GM21390 (cell line): ENCODE measurements at regions not wholly inside any gene's neighbourhood (a gene's known extent, or its start where the extent isn't known, plus 50 kb on each side); places are given as distances from the start of the nearest gene placed in this dataset.
"Not testable (repeated sequence)": the region's sequence is repeated elsewhere in the genome, so short reads cannot be mapped to it uniquely, and the experiment has no call there.

Experiments
- ATAC-seq: cut with Tn5 transposase; IDR thresholded peaks from one replicate; pipeline ENCODE4 v1.9.1; 2021; ENCODE audit not compliant: unreplicated experiment

DNA sequence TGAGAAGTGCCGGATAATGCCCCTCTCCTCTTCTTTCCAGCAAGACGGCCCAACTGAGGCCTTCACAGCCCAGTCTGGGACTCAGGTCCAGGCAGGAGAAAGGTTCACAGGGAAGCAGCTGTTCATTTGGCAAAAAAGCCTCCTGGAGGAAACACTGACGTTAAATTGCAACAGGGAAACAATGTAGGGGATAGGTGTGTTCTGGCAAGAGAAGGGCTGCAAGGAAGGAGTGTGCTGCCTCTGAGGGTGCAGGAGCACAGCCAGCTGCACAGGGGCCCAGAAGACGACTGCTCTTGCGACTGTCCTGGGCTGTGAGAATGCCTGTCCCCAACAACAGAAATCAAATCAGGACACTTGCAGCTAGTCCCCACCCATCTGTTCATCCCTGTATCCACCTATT lies 70.6 kb upstream of the PMEPA1 start:
- ATAC-seq: no peak

DNA sequence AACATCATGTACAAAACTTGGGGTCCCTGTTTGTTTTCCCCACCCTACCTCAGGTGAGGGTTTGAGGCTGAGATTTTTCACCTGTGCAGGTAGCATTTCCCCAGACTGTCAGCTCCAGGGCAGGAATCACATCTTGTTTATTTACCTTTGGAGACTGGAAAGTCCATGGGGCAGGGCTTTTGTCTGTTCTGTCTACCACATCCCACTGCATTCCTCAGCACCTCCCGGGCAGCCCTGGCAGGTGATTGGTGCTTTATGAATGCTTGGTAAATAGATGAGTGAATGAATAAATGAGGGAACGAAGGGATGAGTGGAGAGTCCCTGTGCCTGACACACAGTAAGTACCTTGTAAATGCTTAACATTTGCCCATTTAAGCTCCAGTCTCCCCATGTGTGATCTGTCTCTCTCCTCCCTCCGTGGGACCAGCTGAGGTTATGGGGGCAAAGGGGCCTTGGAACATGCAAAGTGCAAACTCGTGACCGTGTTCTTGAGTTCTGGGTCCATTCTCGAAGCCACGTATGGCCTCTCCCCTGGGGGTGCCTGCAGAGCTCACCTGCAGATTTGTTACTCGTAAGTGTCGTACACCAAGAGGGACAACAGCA lies 69.7 kb upstream of the PMEPA1 start:
- ATAC-seq: no peak

DNA sequence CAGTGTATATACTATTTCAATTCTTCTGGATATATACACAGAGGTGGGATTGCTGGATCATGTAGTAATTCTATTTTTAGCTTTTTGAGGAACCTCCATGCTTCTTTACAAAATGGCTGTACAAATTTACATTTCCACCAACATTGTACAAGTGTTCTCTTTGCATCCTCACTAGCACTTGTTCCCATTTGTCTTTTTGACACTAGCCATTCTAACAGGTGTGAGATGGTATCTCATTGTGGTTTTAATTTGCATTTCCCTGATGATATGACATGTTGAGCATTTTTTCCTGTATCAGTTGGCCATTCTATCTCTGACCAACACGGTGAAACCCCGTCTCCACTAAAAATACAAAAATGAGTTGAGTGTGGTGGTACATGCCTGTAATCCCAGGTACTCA lies 68.1 kb upstream of the PMEPA1 start:
- ATAC-seq: no peak

DNA sequence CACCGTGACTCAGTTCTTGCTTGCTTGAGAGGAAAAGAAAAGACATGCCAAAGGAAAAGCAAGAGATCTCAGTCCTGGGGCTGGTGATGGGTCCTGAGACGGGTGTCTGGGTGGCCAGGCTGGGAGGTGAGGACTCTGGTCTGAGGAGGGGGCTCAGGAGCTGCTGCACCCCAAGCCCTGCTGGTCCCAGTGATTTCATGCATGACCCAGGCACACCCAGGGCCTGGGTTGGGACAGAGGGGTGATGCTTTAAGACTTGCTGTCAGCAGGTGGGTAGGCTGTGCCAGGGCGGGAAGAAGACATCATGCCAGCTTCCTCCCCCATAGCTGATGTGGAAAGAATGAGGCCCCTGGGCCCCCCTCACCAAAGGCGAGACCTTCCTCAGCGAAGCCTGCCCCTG lies 65.1 kb upstream of the PMEPA1 start:
- ATAC-seq: no peak

DNA sequence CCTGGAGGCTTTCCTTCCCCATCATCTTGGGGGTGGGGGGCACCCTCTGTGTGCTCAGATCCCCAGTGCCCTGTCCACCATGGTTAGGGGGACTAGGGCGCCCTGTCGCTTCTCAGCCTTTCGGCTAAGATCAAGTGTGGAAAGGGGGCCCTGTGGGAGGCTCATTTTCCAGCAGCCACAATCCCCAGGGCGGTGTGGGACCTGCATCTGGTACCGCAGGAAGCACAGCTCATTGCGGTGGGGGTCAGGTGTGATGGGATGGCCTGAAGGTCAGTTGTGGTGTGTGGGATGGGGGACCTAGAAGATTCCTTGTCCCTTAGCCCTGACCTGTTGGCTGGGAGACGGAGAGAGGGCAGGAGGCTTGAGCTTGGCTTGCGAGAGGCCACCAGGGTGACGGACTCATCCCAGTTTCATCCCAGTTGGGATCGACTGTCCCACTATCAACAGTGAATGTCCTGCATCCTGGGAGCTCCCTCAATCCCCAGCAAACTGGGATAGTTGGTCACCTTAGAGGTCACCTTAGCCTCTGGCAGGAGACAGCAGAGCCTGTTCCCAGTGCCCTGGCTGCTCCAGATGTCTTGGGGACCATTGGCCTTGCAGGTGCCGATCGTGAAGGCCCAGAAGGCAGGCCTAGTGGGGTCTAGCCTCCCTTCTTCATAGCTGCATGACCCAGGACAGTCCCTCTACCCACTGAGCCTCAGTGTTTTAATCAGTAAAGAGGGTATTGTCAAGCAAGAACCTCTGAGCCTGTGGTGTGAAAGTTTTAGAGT lies 64.5 kb upstream of the PMEPA1 start:
- no peak for ATAC-seq

DNA sequence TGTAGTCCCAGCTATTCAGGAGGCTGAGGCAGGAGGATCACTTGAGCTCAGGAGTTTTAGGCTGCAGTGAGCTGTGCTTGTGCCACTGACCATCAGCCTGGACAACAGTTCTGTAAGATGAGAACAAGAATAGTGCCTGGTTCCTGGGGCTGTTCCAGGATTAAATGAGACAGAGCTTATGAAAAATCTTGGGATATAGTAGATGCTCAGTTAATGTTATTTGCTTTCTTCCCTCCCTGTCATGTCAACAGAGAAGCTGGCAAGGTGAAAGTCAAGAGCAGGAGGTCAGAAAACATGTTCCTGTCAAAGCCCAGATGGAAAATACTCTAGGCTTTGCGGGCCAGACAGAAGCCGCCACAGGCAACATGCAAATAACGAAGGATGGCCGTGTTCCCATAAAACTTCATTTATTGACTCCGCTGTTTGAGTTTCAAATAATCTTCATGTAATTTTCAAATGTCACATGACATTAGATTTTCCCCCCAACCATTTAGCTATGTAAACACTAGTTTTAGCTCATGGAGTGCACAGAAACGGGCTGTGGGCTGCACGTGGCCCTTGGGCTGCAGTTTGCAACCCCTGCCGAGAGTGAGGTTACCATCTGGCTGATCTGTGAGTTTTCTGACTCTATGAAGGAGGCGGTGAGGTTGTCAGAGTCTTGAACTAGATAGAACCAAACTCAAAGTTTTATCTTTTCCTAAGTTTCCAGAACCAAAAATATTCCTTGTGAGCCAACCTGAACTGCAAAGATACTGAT lies 63.4 kb upstream of the PMEPA1 start:
- ATAC-seq: no peak

DNA sequence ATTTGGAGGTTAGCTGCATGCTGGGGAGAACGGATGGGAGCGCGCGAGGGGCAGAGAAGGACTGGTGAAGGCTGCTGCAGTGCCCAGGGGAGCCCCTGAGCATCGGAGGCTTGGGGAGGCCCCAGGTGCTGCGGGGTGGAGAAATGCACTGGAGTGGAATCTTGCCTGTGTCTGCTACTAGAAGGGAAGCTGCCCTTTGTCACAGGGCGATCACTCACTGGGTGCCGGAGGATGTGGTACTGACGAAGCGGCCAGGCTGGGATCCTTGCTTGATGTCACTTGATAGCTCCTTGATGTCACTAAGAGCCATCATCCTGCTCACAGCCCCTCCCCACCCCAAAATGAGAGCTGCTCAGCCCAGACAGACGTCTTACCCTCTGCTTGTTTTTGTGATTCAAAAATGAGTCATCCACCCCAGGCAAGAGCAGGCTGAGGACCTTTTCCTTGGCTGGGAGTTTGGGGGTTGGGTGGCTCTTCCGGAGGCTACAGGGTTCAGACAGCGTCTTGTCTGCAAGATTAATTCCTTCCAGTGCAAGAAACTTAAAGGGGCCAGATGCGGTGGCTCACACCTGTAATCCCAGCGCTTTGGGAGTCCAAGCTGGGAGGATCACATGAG lies 62.6 kb upstream of the PMEPA1 start:
- no peak for ATAC-seq

DNA sequence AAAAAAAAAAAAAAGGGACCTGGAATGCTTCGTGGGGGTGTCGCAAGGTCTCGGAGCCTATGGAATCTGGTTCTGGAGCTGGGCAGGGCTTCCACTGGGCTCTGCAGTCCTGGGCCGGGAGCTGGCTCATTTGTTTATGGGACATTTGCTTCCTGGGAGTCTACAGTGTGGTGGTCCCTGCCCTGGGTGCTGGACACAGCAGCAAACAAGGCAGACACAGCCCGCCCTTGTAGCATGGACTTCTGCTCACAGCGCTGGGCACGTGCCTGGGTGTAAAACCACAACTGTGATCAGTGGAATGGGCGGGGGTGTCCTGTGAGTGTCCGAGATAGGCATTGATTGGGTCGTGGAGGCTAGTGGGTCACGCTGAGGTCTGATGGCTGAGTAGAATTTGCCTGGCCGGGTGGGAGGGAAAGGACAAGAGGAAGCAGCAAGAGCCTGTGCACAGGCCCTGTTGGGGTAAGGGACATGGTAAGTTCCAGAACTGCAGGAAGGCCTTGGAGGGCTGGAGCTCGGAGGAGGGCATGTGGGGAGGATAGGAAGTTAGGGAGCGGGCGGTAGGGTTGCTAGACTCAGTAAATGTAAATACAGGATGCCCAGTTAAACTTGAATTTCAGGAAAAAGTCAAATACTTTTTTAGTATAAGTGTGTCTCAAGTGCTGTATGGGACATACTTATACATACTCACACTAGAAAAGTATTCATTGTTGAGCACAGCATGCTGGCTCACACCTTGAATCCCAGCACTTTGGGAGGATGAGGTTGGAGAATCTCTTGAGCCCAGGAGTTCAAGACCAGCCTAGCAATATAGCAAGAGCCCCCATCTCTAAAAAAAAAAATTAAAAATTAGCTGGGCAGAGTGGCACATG lies 61.3 kb upstream of the PMEPA1 start:
- ATAC-seq: no peak

DNA sequence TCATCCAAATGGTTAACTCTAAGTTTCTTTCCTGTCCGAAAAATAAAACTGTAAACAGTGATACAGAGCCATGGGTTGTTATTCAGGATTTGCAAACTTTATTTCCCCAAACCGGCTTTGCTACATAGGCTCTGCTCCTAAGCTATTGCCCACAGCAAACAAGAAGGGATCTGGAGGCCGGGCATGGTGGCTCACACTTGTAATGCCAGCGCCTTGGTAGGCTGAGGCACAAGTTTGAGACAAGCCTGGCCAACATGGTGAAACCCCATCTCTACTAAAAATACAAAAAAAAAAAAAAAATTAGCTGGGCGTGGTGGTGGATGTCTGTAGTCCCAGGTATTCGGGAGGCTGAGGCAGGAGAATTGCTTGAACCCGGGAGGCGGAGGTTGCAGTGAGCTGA lies 60.6 kb upstream of the PMEPA1 start:
- not testable (repeated sequence) for ATAC-seq

DNA sequence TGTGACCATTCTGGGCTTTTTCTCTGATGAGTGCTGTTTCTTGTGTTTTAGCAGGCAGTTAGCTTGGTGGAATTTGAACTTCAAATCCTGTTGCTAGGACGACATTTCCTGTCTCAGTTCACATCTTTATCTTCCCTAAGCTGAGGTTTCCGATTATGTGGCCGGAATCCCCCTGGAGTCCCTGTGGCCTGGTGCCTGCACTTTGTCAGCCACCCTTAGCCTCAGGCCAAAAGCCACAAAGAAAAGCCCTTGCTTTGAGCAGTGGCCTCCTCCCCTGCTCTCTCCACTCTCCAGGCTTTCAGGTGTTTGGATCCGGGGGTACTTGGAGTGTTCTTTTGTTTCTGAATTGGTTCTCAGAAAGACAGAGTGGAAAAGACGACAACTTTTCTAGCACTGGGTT lies 59.9 kb upstream of the PMEPA1 start:
- no peak for ATAC-seq

DNA sequence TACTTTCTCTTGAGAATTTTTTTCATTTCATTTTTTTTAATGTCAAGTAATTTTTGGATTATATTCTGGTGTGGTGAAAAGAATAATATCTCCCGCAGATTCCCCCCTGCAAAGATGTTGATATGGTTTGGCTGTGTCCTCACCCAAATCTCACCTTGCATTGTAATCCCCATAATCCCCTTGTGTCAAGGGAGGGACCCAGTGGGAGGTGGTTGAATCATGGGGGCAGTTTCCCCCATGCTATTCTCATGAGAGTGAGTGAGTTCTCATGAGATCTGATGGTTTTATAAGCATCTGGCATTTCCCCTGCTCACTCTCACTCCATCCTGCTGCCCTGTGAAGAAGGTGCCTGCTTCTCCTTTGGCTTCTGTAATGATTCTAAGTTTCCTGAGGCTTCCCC lies 58.7 kb upstream of the PMEPA1 start:
- ATAC-seq: no peak

DNA sequence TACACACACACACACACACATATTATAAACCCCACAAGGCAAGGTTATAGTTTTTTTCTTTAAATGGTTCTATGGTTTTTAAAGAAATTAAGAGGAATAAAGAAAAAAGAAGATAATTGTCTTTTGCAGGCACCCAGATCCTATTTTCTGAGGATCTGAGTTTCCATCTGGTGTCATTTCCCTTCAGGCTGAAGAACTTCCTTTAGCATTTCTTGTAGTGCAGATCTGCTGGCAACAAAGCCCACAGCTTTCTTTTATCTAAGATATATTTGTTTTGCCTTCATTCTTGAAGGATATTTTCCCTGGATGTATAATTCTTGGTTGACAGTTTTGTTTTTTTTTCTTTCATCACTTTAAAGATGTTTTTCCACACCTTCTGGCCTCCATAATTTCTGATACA lies 57.6 kb upstream of the PMEPA1 start:
- no peak for ATAC-seq

DNA sequence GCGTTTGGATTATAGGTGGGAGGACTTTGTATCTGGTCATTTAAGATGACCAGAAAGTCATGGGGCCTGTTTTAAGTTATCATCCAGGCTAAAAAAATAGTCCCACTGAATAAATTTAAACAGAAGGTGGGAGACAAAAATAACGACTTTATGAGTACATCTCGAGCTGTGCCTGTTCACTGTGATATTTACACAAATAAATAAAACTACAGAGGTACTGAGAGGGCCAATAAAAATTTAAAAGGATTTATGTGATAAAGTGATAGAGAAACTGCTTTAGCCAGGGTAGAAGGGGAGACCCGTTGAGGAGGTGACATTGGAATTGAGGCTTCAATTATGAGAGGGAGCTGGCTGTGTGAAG lies 53.4 kb upstream of the PMEPA1 start:
- ATAC-seq: no peak

DNA sequence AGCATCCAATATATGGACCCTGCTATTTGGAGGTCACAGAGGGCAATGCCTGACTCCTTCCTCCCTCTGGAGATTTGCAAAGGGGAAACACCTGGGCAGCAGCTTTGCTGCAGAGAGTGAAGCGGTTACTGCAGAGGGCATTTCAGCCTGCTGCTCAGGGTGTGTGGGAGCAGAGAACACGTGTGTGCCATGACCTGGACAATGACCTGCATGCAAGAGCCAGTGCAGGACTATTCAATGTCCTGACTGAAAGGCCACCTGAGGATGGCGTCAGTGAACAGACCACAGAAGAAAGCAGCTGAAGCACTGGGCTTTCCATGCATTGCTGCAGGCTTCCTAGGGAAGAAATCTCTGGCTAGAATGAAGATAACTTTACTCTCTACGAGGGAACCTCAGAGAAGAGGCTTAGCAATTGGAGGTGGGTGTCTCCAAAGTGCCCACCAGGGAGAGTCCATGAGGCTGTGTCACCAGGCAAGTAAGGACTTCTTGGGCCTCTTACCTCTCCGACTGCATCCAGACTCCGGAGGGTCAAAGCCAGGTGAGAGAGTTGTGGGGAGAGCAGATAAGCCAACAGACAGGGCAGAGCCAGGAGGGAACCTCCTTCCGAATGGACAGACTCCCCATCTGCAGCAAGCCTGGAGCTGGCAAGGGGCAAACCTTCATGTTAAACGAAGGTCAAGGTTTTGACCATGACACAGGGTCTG lies 52.9 kb upstream of the PMEPA1 start:
- ATAC-seq: no peak

DNA sequence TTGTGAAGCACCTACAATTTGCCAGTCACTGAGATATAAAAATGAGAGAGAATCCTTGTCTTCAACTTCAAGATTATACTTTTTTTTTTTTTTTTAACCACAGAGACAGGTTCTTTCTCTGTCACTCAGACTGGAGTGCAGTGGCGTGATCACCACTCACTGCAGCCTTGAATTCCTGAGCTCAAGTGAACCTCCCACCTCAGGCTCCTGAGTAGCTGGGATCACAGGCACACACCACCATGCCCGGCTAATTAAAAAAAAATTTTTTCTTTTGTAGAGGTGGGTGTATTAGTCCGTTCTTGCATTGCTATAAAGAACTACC lies 51.6 kb upstream of the PMEPA1 start:
- no peak for ATAC-seq

DNA sequence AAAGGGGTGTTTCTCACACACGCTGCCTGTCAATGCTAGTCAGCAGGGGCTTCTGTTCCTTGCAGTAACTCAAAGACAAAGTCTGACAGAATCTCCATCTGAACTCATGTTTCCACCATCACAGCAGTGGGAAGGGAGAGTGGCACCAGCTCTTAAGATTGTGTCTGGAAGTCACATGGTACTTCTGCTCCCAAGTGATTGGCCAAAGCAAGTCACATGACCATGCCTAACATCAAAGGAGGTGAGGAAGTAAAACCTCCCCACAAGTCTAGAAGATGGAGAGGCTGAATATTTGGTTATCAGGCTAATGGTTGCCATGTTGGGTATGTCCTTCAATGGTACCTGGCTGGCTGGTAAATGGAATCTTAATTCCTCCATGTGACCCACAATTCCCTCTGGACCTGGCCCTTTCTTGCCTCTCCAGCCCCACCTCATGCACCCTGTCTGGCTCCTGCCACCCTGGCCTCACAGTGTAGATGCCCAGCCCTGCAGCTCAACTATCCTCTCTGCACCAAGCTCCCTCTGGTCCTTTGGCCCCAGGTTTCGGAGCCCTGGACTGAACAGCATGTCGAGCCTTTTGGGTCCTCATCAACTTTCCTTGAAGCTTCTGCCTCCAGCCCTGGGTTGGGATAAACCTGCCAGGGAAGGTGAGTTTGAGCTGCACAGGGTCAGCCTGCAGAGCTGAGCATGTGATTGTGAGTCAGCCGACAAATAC lies 51.0 kb upstream of the PMEPA1 start:
- no peak for ATAC-seq

DNA sequence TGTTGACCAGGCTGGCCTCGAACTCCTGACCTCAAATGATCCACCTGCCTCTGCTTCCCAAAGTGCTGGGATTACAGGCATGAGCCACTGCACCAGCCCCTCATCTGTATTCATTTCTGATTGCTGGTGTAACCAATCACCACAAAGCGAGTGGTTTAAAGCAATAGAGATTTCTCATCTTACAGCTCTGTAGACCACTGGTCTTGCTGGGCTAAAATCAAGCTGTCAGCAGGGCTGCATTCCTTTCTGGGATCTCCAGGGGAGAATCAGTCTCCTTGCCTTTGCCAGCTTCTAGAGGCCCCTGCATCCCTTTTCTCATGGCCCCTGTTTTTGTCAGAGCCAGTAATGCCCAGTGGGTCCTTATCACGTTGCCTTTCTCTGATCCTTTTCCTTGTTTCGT lies 49.9 kb upstream of the PMEPA1 start:
- no peak for ATAC-seq
